Central memory CD8-positive, alpha-beta T cell (primary cell): ENCODE measurements at regions not wholly inside any gene's neighbourhood (a gene's known extent, or its start where the extent isn't known, plus 50 kb on each side); places are given as distances from the start of the nearest gene placed in this dataset.
"Not testable (repeated sequence)": the region's sequence is repeated elsewhere in the genome, so short reads cannot be mapped to it uniquely, and the experiment has no call there.

Experiments used
- ATAC-seq: fragments of 150-1000 bp; cut with Tn5 transposase; replicated peaks from 2 replicates; pipeline ENCODE4 v1.10.0; 2022; ENCODE audit warnings: mild to moderate bottlenecking, moderate FRiP score, moderate number of reproducible peaks; ENCODE audit not compliant: poor library complexity, severe bottlenecking; ENCODE audit errors: extremely low read depth
- DNase-seq, 2 donors: peaks; one replicate each; pipeline ENCODE4 v3.0.0; 2021; ENCODE audit warnings: low spot score in 2 of 2
- H3K27ac Mint-ChIP-seq: one replicate; pipeline ENCODE4 v1.8.0; 2022; ENCODE audit warnings: low read depth, mild to moderate bottlenecking, moderate library complexity, mixed read lengths
- H3K27me3 Mint-ChIP-seq: one replicate; pipeline ENCODE4 v1.8.0; 2022; ENCODE audit warnings: mixed read lengths
- H3K36me3 Mint-ChIP-seq: one replicate; pipeline ENCODE4 v1.8.0; 2022; ENCODE audit warnings: mild to moderate bottlenecking, moderate library complexity, mixed read lengths; ENCODE audit not compliant: insufficient read depth
- H3K4me1 Mint-ChIP-seq: one replicate; pipeline ENCODE4 v1.8.0; 2022; ENCODE audit warnings: mixed read lengths
- H3K4me3 Mint-ChIP-seq: one replicate; pipeline ENCODE4 v1.8.0; 2022; ENCODE audit warnings: mild to moderate bottlenecking, moderate library complexity, mixed read lengths
- H3K9me3 Mint-ChIP-seq: one replicate; pipeline ENCODE4 v1.8.0; 2022; ENCODE audit warnings: mixed read lengths

DNA sequence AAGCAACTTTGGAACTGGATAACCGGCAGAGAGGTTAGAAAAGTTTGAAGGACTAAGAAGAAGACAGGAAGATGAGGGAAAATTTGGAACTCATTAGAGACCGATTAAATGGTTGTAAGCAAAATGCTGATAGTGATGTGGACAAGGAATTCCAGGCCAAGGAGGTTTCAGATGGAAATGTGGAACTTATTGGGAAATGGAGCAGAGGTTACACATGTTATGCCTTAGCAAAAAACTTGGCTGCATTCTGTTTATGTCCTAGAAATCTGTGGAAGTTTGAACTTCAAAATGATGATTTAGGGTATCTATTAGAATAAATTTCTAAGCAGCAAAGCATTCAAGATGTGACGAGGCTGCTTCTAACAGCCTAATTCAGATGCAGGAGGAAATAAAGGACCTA, 675.1 kb upstream of the SYT4 start:
- no peaks in the 10 kb centered on the region for H3K4me1 Mint-ChIP-seq
- H3K9me3 Mint-ChIP-seq, result peaks cover 21% of the 10 kb centered on the region
- no peaks in the 10 kb centered on the region for H3K27me3 Mint-ChIP-seq
- H3K4me3 Mint-ChIP-seq, result no peak overlapping the region
- no peaks in the 10 kb centered on the region for H3K36me3 Mint-ChIP-seq
- DNase-seq (no peak), ATAC-seq (no peak)
- H3K27ac Mint-ChIP-seq, result no peak overlapping the region

DNA sequence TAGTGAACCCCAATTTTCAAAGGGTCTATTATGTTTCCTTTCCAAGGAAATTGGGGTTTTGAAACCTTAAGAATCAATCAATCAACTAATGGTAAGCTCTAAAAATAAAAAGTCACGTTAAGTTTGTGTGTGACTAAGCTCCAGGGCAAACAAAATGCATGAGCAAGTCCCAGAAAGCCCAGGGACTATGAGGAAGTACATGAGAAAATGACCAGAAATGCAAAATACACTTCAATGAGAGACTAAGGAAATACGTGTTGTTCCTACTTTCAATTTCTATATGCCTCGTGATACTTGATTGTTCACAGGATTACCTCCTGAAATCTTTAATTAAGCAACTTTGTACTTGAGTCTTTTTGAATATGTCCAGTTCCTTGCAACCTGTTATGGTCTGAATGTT, 684.4 kb upstream of the SYT4 start:
- no peaks in the 10 kb centered on the region for H3K4me1 Mint-ChIP-seq
- no peak overlapping the region for H3K27ac Mint-ChIP-seq
- no peaks in the 10 kb centered on the region for H3K36me3 Mint-ChIP-seq
- no peaks in the 10 kb centered on the region for H3K27me3 Mint-ChIP-seq
- ATAC-seq (no peak), DNase-seq (no peak)
- peaks cover 11% of the 10 kb centered on the region for H3K9me3 Mint-ChIP-seq
- no peak overlapping the region for H3K4me3 Mint-ChIP-seq

GRCh38 chr18:43964666-43965065, 687.4 kb upstream of the SYT4 start:
- H3K4me1 Mint-ChIP-seq, result no peaks in the 10 kb centered on the region
- H3K27me3 Mint-ChIP-seq, result no peaks in the 10 kb centered on the region
- H3K36me3 Mint-ChIP-seq, result peaks cover 1% of the 10 kb centered on the region
- H3K27ac Mint-ChIP-seq, result no peak overlapping the region
- no peak for DNase-seq
- peaks cover 8% of the 10 kb centered on the region for H3K9me3 Mint-ChIP-seq
- no peak for ATAC-seq
- H3K4me3 Mint-ChIP-seq, result no peak overlapping the region

DNA sequence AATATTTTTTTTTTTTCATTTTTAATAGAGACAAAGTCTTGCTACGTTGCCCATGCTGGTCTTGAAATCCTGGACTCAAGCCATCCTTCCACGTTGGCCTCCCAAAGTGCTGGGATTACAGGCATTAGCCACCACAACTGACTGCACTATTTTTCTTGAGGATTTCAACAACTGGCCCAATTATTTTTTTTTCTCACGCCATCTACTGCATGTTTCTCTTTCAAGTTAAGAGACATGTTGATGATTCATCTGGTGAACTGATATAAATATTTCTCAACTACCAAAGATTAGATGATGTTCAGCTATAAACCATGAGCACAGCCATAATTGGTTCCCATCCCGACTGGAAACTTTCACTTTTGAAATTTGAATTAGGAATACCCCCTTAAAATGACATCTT, 688.4 kb upstream of the SYT4 start:
- Mint-ChIP-seq H3K27ac (no peak overlapping the region), H3K36me3 (peaks cover 1% of the 10 kb centered on the region), H3K27me3 (no peaks in the 10 kb centered on the region), H3K9me3 (peaks cover 5% of the 10 kb centered on the region), H3K4me1 (no peaks in the 10 kb centered on the region), H3K4me3 (no peak overlapping the region)
- DNase-seq, result no peak
- ATAC-seq, result no peak

GRCh38 chr18:43970656-43971055, 693.4 kb upstream of the SYT4 start:
- Mint-ChIP-seq H3K27ac (no peak overlapping the region), H3K4me3 (no peak overlapping the region), H3K27me3 (no peaks in the 10 kb centered on the region), H3K4me1 (no peaks in the 10 kb centered on the region), H3K9me3 (peaks cover 5% of the 10 kb centered on the region), H3K36me3 (peaks cover 1% of the 10 kb centered on the region)
- no peak for DNase-seq
- ATAC-seq, result no peak

DNA sequence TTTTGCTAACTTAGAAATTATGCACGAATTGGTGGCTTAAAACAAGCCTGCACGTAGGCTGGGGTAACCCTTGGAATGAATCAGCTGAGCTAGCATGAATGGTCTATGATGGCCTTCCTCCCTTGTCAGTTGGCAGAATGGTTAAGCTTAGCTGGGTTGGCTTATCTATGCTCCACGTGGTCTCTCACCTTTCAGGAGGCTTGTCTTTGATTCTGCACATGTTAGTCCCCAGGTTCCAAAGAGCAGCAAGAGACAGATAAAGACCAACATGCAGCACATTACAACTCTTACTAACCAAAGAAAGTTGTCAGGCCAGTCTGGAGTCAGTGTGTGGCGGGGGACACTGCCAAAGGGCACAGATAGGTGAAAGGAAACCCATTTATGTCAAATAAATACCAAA, 700.9 kb upstream of the SYT4 start:
- H3K36me3 Mint-ChIP-seq, result no peaks in the 10 kb centered on the region
- no peaks in the 10 kb centered on the region for H3K27me3 Mint-ChIP-seq
- H3K4me1 Mint-ChIP-seq, result no peaks in the 10 kb centered on the region
- ATAC-seq, result no peak
- H3K27ac Mint-ChIP-seq, result no peak overlapping the region
- no peak for DNase-seq
- no peak overlapping the region for H3K4me3 Mint-ChIP-seq
- H3K9me3 Mint-ChIP-seq, result no peaks in the 10 kb centered on the region

- Mint-ChIP-seq H3K4me3 (no peak overlapping the region), H3K4me1 (no peaks in the 10 kb centered on the region), H3K27ac (no peak overlapping the region), H3K9me3 (peaks cover 11% of the 10 kb centered on the region), H3K27me3 (no peaks in the 10 kb centered on the region), H3K36me3 (no peaks in the 10 kb centered on the region)
- ATAC-seq (no peak), DNase-seq (no peak)
These were observed 698.1 kb upstream of the SETBP1 start for GRCh38 chr18:43982582-43982981.

DNA sequence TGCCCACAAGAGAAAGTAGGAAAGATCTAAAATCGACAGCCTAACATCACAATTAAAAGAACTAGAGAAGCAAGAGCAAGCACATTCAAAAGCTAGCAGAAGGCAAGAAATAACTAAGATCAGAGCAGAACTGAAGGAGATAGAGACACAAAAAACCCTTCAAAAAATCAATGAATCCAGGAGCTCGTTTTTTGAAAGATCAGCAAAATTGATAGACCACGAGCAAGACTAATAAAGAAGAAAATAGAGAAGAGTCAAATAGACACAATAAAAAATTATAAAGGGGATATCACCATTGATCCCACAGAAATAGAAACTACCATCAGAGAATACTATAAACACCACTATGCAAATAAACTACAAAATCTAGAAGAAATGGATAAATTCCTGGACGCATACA, 693.6 kb upstream of the SETBP1 start:
- not testable (repeated sequence) for DNase-seq, ATAC-seq, H3K4me1 Mint-ChIP-seq, H3K27ac Mint-ChIP-seq, H3K4me3 Mint-ChIP-seq, H3K27me3 Mint-ChIP-seq, H3K36me3 Mint-ChIP-seq
- H3K9me3 Mint-ChIP-seq, result peaks cover 11% of the 10 kb centered on the region

DNA sequence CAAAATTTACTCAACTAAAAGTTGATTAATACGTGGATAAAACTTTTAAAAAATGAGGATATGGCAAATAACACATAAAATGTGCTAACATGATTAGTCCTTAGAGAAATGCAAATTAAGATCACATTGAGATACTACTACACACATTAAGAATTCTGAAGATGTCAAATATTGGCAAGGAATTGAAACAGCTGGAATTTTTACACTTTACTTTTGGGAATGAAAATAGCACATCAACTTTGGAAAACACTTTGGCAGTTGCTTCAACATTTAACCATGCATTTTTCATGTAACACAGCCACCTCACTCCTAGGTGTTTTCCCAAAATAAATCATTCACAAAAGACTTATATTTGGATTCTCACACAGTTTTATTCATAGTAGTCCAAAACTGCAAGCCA, 687.9 kb upstream of the SETBP1 start:
- Mint-ChIP-seq H3K27me3 (no peaks in the 10 kb centered on the region), H3K36me3 (no peaks in the 10 kb centered on the region), H3K4me3 (no peak overlapping the region), H3K27ac (no peak overlapping the region), H3K9me3 (no peaks in the 10 kb centered on the region), H3K4me1 (no peaks in the 10 kb centered on the region)
- ATAC-seq (no peak), DNase-seq (no peak)

GRCh38 chr18:43994381-43994780, 686.3 kb upstream of the SETBP1 start:
- DNase-seq (no peak), ATAC-seq (no peak)
- Mint-ChIP-seq H3K4me1 (no peaks in the 10 kb centered on the region), H3K27me3 (no peaks in the 10 kb centered on the region), H3K9me3 (no peaks in the 10 kb centered on the region), H3K36me3 (no peaks in the 10 kb centered on the region), H3K27ac (no peak overlapping the region), H3K4me3 (no peak overlapping the region)

GRCh38 chr18:44013871-44014270, 666.8 kb upstream of the SETBP1 start:
- Mint-ChIP-seq H3K4me1 (no peaks in the 10 kb centered on the region), H3K27ac (no peak overlapping the region), H3K9me3 (no peaks in the 10 kb centered on the region), H3K36me3 (peaks cover 3% of the 10 kb centered on the region), H3K4me3 (no peak overlapping the region), H3K27me3 (no peaks in the 10 kb centered on the region)
- DNase-seq (no peak), ATAC-seq (no peak)

- H3K36me3 Mint-ChIP-seq, result no peaks in the 10 kb centered on the region
- H3K4me3 Mint-ChIP-seq, result no peak overlapping the region
- H3K4me1 Mint-ChIP-seq, result no peaks in the 10 kb centered on the region
- peaks cover 7% of the 10 kb centered on the region for H3K9me3 Mint-ChIP-seq
- H3K27ac Mint-ChIP-seq, result no peak overlapping the region
- no peaks in the 10 kb centered on the region for H3K27me3 Mint-ChIP-seq
- DNase-seq (no peak), ATAC-seq (no peak)
These were observed 655.3 kb upstream of the SETBP1 start for GRCh38 chr18:44025421-44025820.

- no peaks in the 10 kb centered on the region for H3K4me1 Mint-ChIP-seq
- no peak for DNase-seq
- H3K4me3 Mint-ChIP-seq, result no peak overlapping the region
These were observed 652.6 kb upstream of the SETBP1 start for GRCh38 chr18:44028109-44028508.

DNA sequence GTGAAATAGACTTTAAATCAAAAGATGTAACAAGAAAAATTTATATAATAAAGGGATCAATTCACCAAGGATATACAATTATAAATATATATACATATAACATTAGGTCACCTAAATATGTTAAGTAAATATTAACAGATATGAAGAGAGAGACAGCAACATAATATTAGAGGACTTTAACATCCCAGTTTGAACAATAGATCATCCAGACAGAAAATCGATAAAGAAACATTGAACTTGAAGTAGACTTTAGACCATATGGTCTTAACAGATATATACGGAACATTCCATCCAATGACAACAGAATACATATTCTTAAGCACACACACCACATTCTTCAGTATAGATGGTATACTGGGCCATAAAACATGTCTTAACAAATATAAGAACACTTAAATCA, 649.6 kb upstream of the SETBP1 start:
- no peaks in the 10 kb centered on the region for H3K27me3 Mint-ChIP-seq
- no peak overlapping the region for H3K4me3 Mint-ChIP-seq
- ATAC-seq, result no peak
- H3K4me1 Mint-ChIP-seq, result no peaks in the 10 kb centered on the region
- H3K9me3 Mint-ChIP-seq, result peaks cover 12% of the 10 kb centered on the region
- H3K27ac Mint-ChIP-seq, result no peak overlapping the region
- H3K36me3 Mint-ChIP-seq, result no peaks in the 10 kb centered on the region
- DNase-seq, result no peak

More at GRCh38 chr18:44028109-44028508, 652.6 kb upstream of the SETBP1 start:
- ATAC-seq, result no peak
- Mint-ChIP-seq H3K9me3 (peaks cover 7% of the 10 kb centered on the region), H3K27ac (no peak overlapping the region), H3K27me3 (no peaks in the 10 kb centered on the region), H3K36me3 (no peaks in the 10 kb centered on the region)
